H1 (cell line): ENCODE measurements at regions not wholly inside any gene's neighbourhood (a gene's known extent, or its start where the extent isn't known, plus 50 kb on each side); places are given as distances from the start of the nearest gene placed in this dataset.

Source experiments
- CTCF ChIA-PET: fragments of 300-600 bp; sonication (Branson Sonifier 250); formaldehyde crosslinking; loops from one replicate; lab custom pipeline; 2021; ENCODE audit not compliant: partially characterized antibody; lab: Charles Lee
- POLR2A ChIA-PET: fragments of 300-600 bp; sonication (Branson Sonifier 250); formaldehyde crosslinking; loops from one replicate; lab custom pipeline; 2021; ENCODE audit warnings: inconsistent platforms; ENCODE audit not compliant: partially characterized antibody; lab: Charles Lee
- DNase-seq, 2 experiments: peaks; one replicate each; pipeline versions ENCODE4 v3.0.0 to v3.0.0-alpha.2; 2010 to 2022; ENCODE audit warnings: low spot score in 2 of 2, low read depth in 1 of 2, mixed read lengths in 1 of 2
- FAIRE-seq: peaks from 2 replicates; lab custom pipeline; 2011; peaks lifted over from hg19 to GRCh38; lab: Jason Lieb, UNC
- H2AFZ ChIP-seq: 2 replicates; pipeline ENCODE4 v1.8.1; 2012; ENCODE audit warnings: low read length, inconsistent platforms
- H2AK5ac ChIP-seq: 2 replicates; pipeline ENCODE4 v1.6.1; 2013; ENCODE audit warnings: low read depth, low read length
- H2BK120ac ChIP-seq: replicated peaks from 2 replicates; pipeline ENCODE3; 2013; ENCODE audit warnings: low read depth, low read length, inconsistent platforms
- H2BK12ac ChIP-seq: 2 replicates; pipeline ENCODE4 v1.6.1; 2013; ENCODE audit warnings: low read depth, low read length
- H2BK15ac ChIP-seq: 2 replicates; pipeline ENCODE4 v1.6.1; 2013; ENCODE audit warnings: low read length
- H2BK20ac ChIP-seq: 2 replicates; pipeline ENCODE4 v1.6.1; 2013; ENCODE audit warnings: low read length
- H2BK5ac ChIP-seq: 2 replicates; pipeline ENCODE4 v1.6.1; 2013; ENCODE audit warnings: low read depth, low read length
- H3K14ac ChIP-seq: 2 replicates; pipeline ENCODE4 v1.6.1; 2013; ENCODE audit warnings: inconsistent platforms; ENCODE audit not compliant: insufficient read length
- H3K18ac ChIP-seq: 2 replicates; pipeline ENCODE4 v1.6.1; 2013; ENCODE audit warnings: low read length; ENCODE audit errors: extremely low read depth
- H3K23ac ChIP-seq: 2 replicates; pipeline ENCODE4 v1.6.1; 2013; ENCODE audit warnings: inconsistent platforms; ENCODE audit not compliant: insufficient read length
- H3K23me2 ChIP-seq: 2 replicates; pipeline ENCODE4 v1.6.1; 2013; ENCODE audit warnings: low read depth, low read length
- H3K27ac ChIP-seq: 2 replicates; pipeline ENCODE4 v1.6.1; 2011; ENCODE audit warnings: low read depth, low read length, inconsistent platforms
- H3K27me3 ChIP-seq, 4 experiments: replicated peaks in 1 of 4; 1 replicate in 1 of 4; 2 replicates in 3 of 4; pipeline versions ENCODE4 v1.6.1 to v1.8.1; 2011 to 2013; ENCODE audit warnings: low read length in 3 of 4, mild to moderate bottlenecking in 3 of 4, inconsistent platforms in 2 of 4, mixed read lengths in 2 of 4, moderate library complexity in 1 of 4; ENCODE audit not compliant: control insufficient read depth in 3 of 4, insufficient read depth in 3 of 4; ENCODE audit errors: extremely low read depth in 1 of 4
- H3K36me3 ChIP-seq, 4 experiments: 2 replicates each; pipeline versions ENCODE4 v1.6.1 to v1.8.1; 2011 to 2013; ENCODE audit warnings: mild to moderate bottlenecking in 4 of 4, low read length in 3 of 4, moderate library complexity in 2 of 4, control low read depth in 1 of 4, inconsistent platforms in 1 of 4; ENCODE audit not compliant: insufficient read depth in 4 of 4, control insufficient read depth in 2 of 4
- H3K4ac ChIP-seq: replicated peaks from 2 replicates; pipeline ENCODE3; 2013; ENCODE audit warnings: low read length, low read depth, mixed read lengths, inconsistent platforms; ENCODE audit not compliant: insufficient read length
- H3K4me1 ChIP-seq, 4 experiments: replicated peaks in 1 of 4; 1 replicate in 1 of 4; 2 replicates in 3 of 4; pipeline versions ENCODE4 v1.6.1 to v1.8.1; 2011 to 2013; ENCODE audit warnings: low read length in 3 of 4, inconsistent platforms in 2 of 4, mixed read lengths in 1 of 4; ENCODE audit not compliant: insufficient read depth in 4 of 4, control insufficient read depth in 3 of 4
- H3K4me2 ChIP-seq, 2 experiments: 2 replicates each; pipeline versions ENCODE4 v1.6.1 to v1.8.1; 2011 to 2013; ENCODE audit warnings: low read depth in 2 of 2, low read length in 2 of 2, control low read depth in 1 of 2, inconsistent platforms in 1 of 2, mild to moderate bottlenecking in 1 of 2; ENCODE audit not compliant: insufficient read depth in 1 of 2
- H3K4me3 ChIP-seq, 4 experiments: fragments of 200-600, 300-600 bp in 1 of 4; sonication (generic), shearing (Covaris generic), sonication (Bioruptor Twin) in 1 of 4; 2 replicates each; pipeline versions ENCODE4 v1.5.1 to v1.8.1; 2011 to 2016; ENCODE audit warnings: low read length in 4 of 4, low read depth in 3 of 4, control low read depth in 2 of 4, inconsistent platforms in 2 of 4, mild to moderate bottlenecking in 2 of 4, mixed read lengths in 1 of 4, moderate library complexity in 1 of 4; ENCODE audit not compliant: insufficient read depth in 2 of 4; ENCODE audit errors: extremely low read depth in 1 of 4
- H3K56ac ChIP-seq: replicated peaks from 2 replicates; pipeline ENCODE3; 2013; ENCODE audit warnings: low read depth, mild to moderate bottlenecking, mixed read lengths, low read length, inconsistent platforms; ENCODE audit not compliant: insufficient read length
- H3K79me1 ChIP-seq: 2 replicates; pipeline ENCODE4 v1.6.1; 2013; ENCODE audit warnings: low read depth, low read length, control low read depth
- H3K79me2 ChIP-seq, 2 experiments: 2 replicates each; pipeline versions ENCODE4 v1.6.1 to v1.8.1; 2012 to 2013; ENCODE audit warnings: low read length in 2 of 2, mild to moderate bottlenecking in 2 of 2, inconsistent platforms in 1 of 2; ENCODE audit not compliant: insufficient read depth in 2 of 2, control insufficient read depth in 1 of 2
- H3K9ac ChIP-seq, 4 experiments: replicated peaks in 1 of 4; 1 replicate in 1 of 4; 2 replicates in 3 of 4; pipeline versions ENCODE4 v1.6.1 to v1.8.1; 2011 to 2013; ENCODE audit warnings: low read depth in 3 of 4, low read length in 3 of 4, control low read depth in 2 of 4, mild to moderate bottlenecking in 2 of 4, moderate library complexity in 2 of 4, inconsistent platforms in 1 of 4; ENCODE audit errors: extremely low read depth in 1 of 4
- H3K9me3 ChIP-seq, 2 experiments: 2 replicates each; pipeline versions ENCODE4 v1.6.1 to v1.8.1; 2012 to 2013; ENCODE audit warnings: mild to moderate bottlenecking in 2 of 2, moderate library complexity in 2 of 2, control low read depth in 1 of 2, inconsistent platforms in 1 of 2, low read depth in 1 of 2, low read length in 1 of 2, mixed read lengths in 1 of 2; ENCODE audit not compliant: insufficient read depth in 2 of 2
- H4K20me1 ChIP-seq, 2 experiments: replicated peaks in 1 of 2; 2 replicates each; pipeline versions ENCODE3 to v1.8.1; 2011 to 2013; ENCODE audit warnings: inconsistent platforms in 2 of 2, low read length in 2 of 2, mild to moderate bottlenecking in 1 of 2; ENCODE audit not compliant: insufficient read depth in 2 of 2, control insufficient read depth in 1 of 2
- H4K5ac ChIP-seq: 2 replicates; pipeline ENCODE4 v1.6.1; 2013; ENCODE audit warnings: low read length, low read depth, mixed read lengths, inconsistent platforms; ENCODE audit not compliant: insufficient read length
- H4K8ac ChIP-seq: 2 replicates; pipeline ENCODE4 v1.8.0; 2013; ENCODE audit warnings: mild to moderate bottlenecking, moderate library complexity, low read length, inconsistent platforms; ENCODE audit not compliant: insufficient read depth; ENCODE audit errors: extremely low read depth
- H4K91ac ChIP-seq: replicated peaks from 2 replicates; pipeline ENCODE3; 2013; ENCODE audit warnings: low read length, mixed read lengths, inconsistent platforms; ENCODE audit not compliant: insufficient read length
- ATF2 ChIP-seq: IDR thresholded peaks from 2 replicates; pipeline ENCODE4 v1.6.1; 2012; ENCODE audit warnings: low read length, inconsistent platforms
- HDAC2 ChIP-seq, 2 experiments: fragments of 300-600 bp in 1 of 2; sonication (generic) in 1 of 2; IDR thresholded peaks; 2 replicates each; pipeline ENCODE4 v1.6.1; 2011 to 2012; ENCODE audit warnings: low read depth in 2 of 2, low read length in 2 of 2, mild to moderate bottlenecking in 2 of 2, moderate library complexity in 2 of 2, borderline replicate concordance in 1 of 2, inconsistent platforms in 1 of 2
- HDAC6 ChIP-seq: IDR thresholded peaks from one replicate; pipeline ENCODE4 v1.7.1; 2012; ENCODE audit warnings: low read depth, mild to moderate bottlenecking, inconsistent platforms, low read length, moderate library complexity
- JUN ChIP-seq: IDR thresholded peaks from 2 replicates; pipeline ENCODE4 v1.6.1; 2011; ENCODE audit warnings: low read depth, mild to moderate bottlenecking, improper control_type of control experiment, low read length
- JUND ChIP-seq: IDR thresholded peaks from 2 replicates; pipeline ENCODE4 v1.6.1; 2011; ENCODE audit warnings: mild to moderate bottlenecking, improper control_type of control experiment, low read length
- NANOG ChIP-seq: IDR thresholded peaks from 2 replicates; pipeline ENCODE4 v1.6.1; 2011; ENCODE audit warnings: low read length, low read depth, mild to moderate bottlenecking, inconsistent platforms; ENCODE audit not compliant: insufficient read depth, poor library complexity, severe bottlenecking
- SAP30 ChIP-seq: fragments of 300-600 bp; sonication (generic); IDR thresholded peaks from 2 replicates; pipeline ENCODE4 v1.7.1; 2012; ENCODE audit warnings: low read length, moderate library complexity, mild to moderate bottlenecking, inconsistent platforms; ENCODE audit not compliant: insufficient read depth, insufficient replicate concordance
- SP2 ChIP-seq: IDR thresholded peaks from 2 replicates; pipeline ENCODE4 v1.6.1; 2012; ENCODE audit warnings: mild to moderate bottlenecking, low read length, inconsistent platforms
- SP4 ChIP-seq: IDR thresholded peaks from 2 replicates; pipeline ENCODE4 v1.6.1; 2012; ENCODE audit warnings: low read length, inconsistent platforms
- SRF ChIP-seq: IDR thresholded peaks from 2 replicates; pipeline ENCODE4 v1.6.1; 2011; ENCODE audit warnings: mild to moderate bottlenecking, low read depth, low read length, moderate library complexity
- TEAD4 ChIP-seq: IDR thresholded peaks from 2 replicates; pipeline ENCODE4 v1.6.1; 2012; ENCODE audit warnings: low read depth, low read length, inconsistent platforms, mixed read lengths
- WGBS, 2 experiments: shearing (Covaris generic) in 1 of 2; methylation state at CpG; one replicate each; pipeline versions ENCODE4 v1.1.6 to v1.1.7; 2013 to 2015; ENCODE audit warnings: low lambda C conversion rate in 2 of 2, mixed read lengths in 2 of 2, inconsistent platforms in 1 of 2, low coverage in 1 of 2, missing lambda C conversion rate in 1 of 2; ENCODE audit not compliant: insufficient replicate concordance in 2 of 2, insufficient coverage in 1 of 2, insufficient read length in 1 of 2; ENCODE audit errors: extremely low coverage in 1 of 2, missing lambda C conversion rate in 1 of 2; 5-methylcytosine and 5-hydroxymethylcytosine counted together

- Histone ChIP-seq H3K23ac (no peak overlapping the region), H3K56ac (no peak overlapping the region), H3K79me1 (no peaks in the 10 kb centered on the region), H3K23me2 (no peaks in the 10 kb centered on the region), H2AK5ac (no peak overlapping the region), H2BK12ac (no peak overlapping the region), H3K4ac (no peak overlapping the region), H3K9me3 (no peaks in the 10 kb centered on the region), H2BK5ac (no peak overlapping the region), H3K27me3 (no peaks in the 10 kb centered on the region), H2BK120ac (no peak overlapping the region), H3K27ac (no peak overlapping the region), H3K79me2 (no peaks in the 10 kb centered on the region), H3K4me2 (no peak overlapping the region), H2AFZ (no peak overlapping the region), H2BK15ac (no peak overlapping the region), H4K20me1 (no peaks in the 10 kb centered on the region), H2BK20ac (no peak overlapping the region), H3K4me1 (no peaks in the 10 kb centered on the region), H3K14ac (no peak overlapping the region), H3K36me3 (no peaks in the 10 kb centered on the region), H4K91ac (no peak overlapping the region), H3K18ac (no peak overlapping the region), H4K5ac (no peak overlapping the region), H3K4me3 (no peak overlapping the region), H4K8ac (no peak overlapping the region), H3K9ac (no peak overlapping the region)
- ChIA-PET CTCF (no interaction called here), POLR2A (no interaction called here)
- DNase-seq (no peak), FAIRE-seq (no peak)
- WGBS, 2 experiments: 87% methylated on average over 4 of the region's 4 CpGs; no CpG with 5 or more reads in 1 of the 2 experiments
- no peak for TF ChIP-seq SAP30
- TF ChIP-seq SP4: no peak
- TF ChIP-seq SP2: no peak
- no peak for TF ChIP-seq HDAC2 (IDR thresholded peaks at IDR 0.05; ENCODE audit: borderline replicate concordance in 1 of 2, low read depth in 2 of 2, low read length in 2 of 2)
- no peak for TF ChIP-seq TEAD4
- TF ChIP-seq HDAC6: no peak
- TF ChIP-seq JUN: no peak
- no peak for TF ChIP-seq JUND
- no peak for TF ChIP-seq ATF2
- no peak for TF ChIP-seq NANOG
- no peak for TF ChIP-seq SRF
Measured at GRCh38 chr14:62616668-62617067, 428.6 kb downstream of the KCNH5 start.
